GM18907 (cell line): ENCODE measurements at regions not wholly inside any gene's neighbourhood (a gene's known extent, or its start where the extent isn't known, plus 50 kb on each side); places are given as distances from the start of the nearest gene placed in this dataset.

Experiments used
- ATAC-seq: cut with Tn5 transposase; IDR thresholded peaks from one replicate; pipeline ENCODE4 v1.9.1; 2021; ENCODE audit warnings: mild to moderate bottlenecking, moderate library complexity; ENCODE audit not compliant: unreplicated experiment

- ATAC-seq = peak; percentile 52
Measured at GRCh38 chrX:50536955-50537354, 66.3 kb upstream of the DGKK start.
